HepG2 (cell line): ENCODE measurements at regions not wholly inside any gene's neighbourhood (a gene's known extent, or its start where the extent isn't known, plus 50 kb on each side); places are given as distances from the start of the nearest gene placed in this dataset.

Experiments used
- ATAC-seq: fragments of 200-7000 bp; cut with Tn5 transposase; 3 replicates; pipeline ENCODE4 v1.9.1; 2020; ENCODE audit warnings: mild to moderate bottlenecking, moderate library complexity
- BruUV-seq: library from RNA; stranded (reverse); fragments of 400-500 nt; replicated peaks from 2 replicates; lab custom pipeline; 2021; lab: Mats Ljungman, UMichigan
- CTCF ChIA-PET: fragments of 300-600 bp; formaldehyde crosslinking; extraction: SDS; loops from one replicate; lab custom pipeline; 2021; ENCODE audit warnings: low total read pairs, inconsistent platforms, low intra/inter-chr PET ratio; lab: Yijun Ruan, JAX
- POLR2A ChIA-PET: fragments of 350-600 bp; sonication (Branson Sonifier 250); formaldehyde crosslinking; loops from one replicate; lab custom pipeline; 2020; ENCODE audit warnings: antibody characterized with exemption, inconsistent platforms; lab: Yijun Ruan, JAX
- DNase-seq: peaks from one replicate; pipeline ENCODE4 v3.0.0-alpha.2; 2015; ENCODE audit warnings: low spot score
- FAIRE-seq: peaks from 3 replicates; lab custom pipeline; 2011; peaks lifted over from hg19 to GRCh38; lab: Jason Lieb, UNC
- H2AFZ ChIP-seq: one replicate; pipeline ENCODE4 v1.6.1; 2011; ENCODE audit warnings: low read length, inconsistent platforms
- H3K27ac ChIP-seq: fragments of 300-600 bp; 3 replicates; pipeline ENCODE4 v1.8.0; 2011; ENCODE audit warnings: mixed run types, mild to moderate bottlenecking, mixed read lengths, low read length, inconsistent platforms; ENCODE audit not compliant: insufficient read depth; ENCODE audit errors: extremely low read length
- H3K27me3 ChIP-seq, 2 experiments: fragments of 200-600 bp in 1 of 2; 2 replicates in 1 of 2; 3 replicates in 1 of 2; pipeline versions ENCODE4 v1.6.0 to v1.8.0; 2011; ENCODE audit warnings: low read length in 2 of 2, mild to moderate bottlenecking in 2 of 2, moderate library complexity in 2 of 2, inconsistent platforms in 1 of 2; ENCODE audit not compliant: insufficient read depth in 2 of 2, control insufficient read depth in 1 of 2
- H3K36me3 ChIP-seq, 2 experiments: fragments of 200-600 bp in 1 of 2; replicated peaks in 1 of 2; 2 replicates in 1 of 2; 3 replicates in 1 of 2; pipeline versions ENCODE4 v1.5.1 to v1.8.0; 2011; ENCODE audit warnings: low read length in 2 of 2, inconsistent platforms in 1 of 2; ENCODE audit not compliant: insufficient read depth in 2 of 2, control insufficient read depth in 1 of 2
- H3K4me1 ChIP-seq: 2 replicates; pipeline ENCODE4 v1.5.1; 2012; ENCODE audit warnings: low read length, inconsistent platforms; ENCODE audit not compliant: insufficient read depth
- H3K4me2 ChIP-seq: 2 replicates; pipeline ENCODE4 v1.6.0; 2011; ENCODE audit warnings: low read depth, low read length, inconsistent platforms
- H3K4me3 ChIP-seq, 3 experiments: fragments of 200-600 bp in 1 of 3; sonication (generic), shearing (Covaris generic) in 1 of 3; replicated peaks in 1 of 3; 2 replicates each; pipeline ENCODE4 v1.5.1; 2011 to 2016; ENCODE audit warnings: low read length in 3 of 3, inconsistent platforms in 2 of 3, low read depth in 2 of 3, mild to moderate bottlenecking in 2 of 3, control low read depth in 1 of 3, mixed read lengths in 1 of 3; ENCODE audit not compliant: insufficient read depth in 1 of 3
- H3K79me2 ChIP-seq: one replicate; pipeline ENCODE4 v1.6.1; 2011; ENCODE audit warnings: low read length, inconsistent platforms; ENCODE audit not compliant: insufficient read depth
- H3K9ac ChIP-seq: 2 replicates; pipeline ENCODE4 v1.6.0; 2011; ENCODE audit warnings: mild to moderate bottlenecking, low read depth, low read length, inconsistent platforms; ENCODE audit not compliant: insufficient read depth
- H3K9me3 ChIP-seq: 2 replicates; pipeline ENCODE4 v1.5.1; 2012; ENCODE audit warnings: mild to moderate bottlenecking, low read length
- H4K20me1 ChIP-seq: 2 replicates; pipeline ENCODE4 v1.6.0; 2011; ENCODE audit warnings: inconsistent platforms, mild to moderate bottlenecking, low read length, moderate library complexity; ENCODE audit not compliant: insufficient read depth
- DBP ChIP-seq: sonication (generic); formaldehyde crosslinking; IDR thresholded peaks from 2 replicates; pipeline ENCODE4 v1.4.0; 2020; ENCODE audit warnings: missing genetic modification reagents; ENCODE audit errors: not compliant biosample characterization
- EEA1 ChIP-seq: sonication (generic); formaldehyde crosslinking; IDR thresholded peaks from 2 replicates; pipeline ENCODE4 v1.5.1; 2020; ENCODE audit warnings: mild to moderate bottlenecking, missing genetic modification reagents, borderline replicate concordance
- GPN1 ChIP-seq: sonication (generic); formaldehyde crosslinking; IDR thresholded peaks from 2 replicates; pipeline ENCODE4 v1.5.1; 2020; ENCODE audit warnings: missing genetic modification reagents, borderline replicate concordance
- KLF11 ChIP-seq: IDR thresholded peaks from 2 replicates; pipeline ENCODE4 v1.6.1; 2016; ENCODE audit warnings: missing compliant biosample characterization
- MZF1 ChIP-seq: sonication (generic); formaldehyde crosslinking; IDR thresholded peaks from 2 replicates; pipeline ENCODE4 v1.8.1; 2023; ENCODE audit warnings: mild to moderate bottlenecking, missing genetic modification reagents, borderline replicate concordance
- NRL ChIP-seq: sonication (generic); formaldehyde crosslinking; IDR thresholded peaks from 2 replicates; pipeline ENCODE4 v1.5.0; 2020; ENCODE audit warnings: missing genetic modification reagents, mild to moderate bottlenecking, moderate library complexity, borderline replicate concordance
- SIN3B ChIP-seq: fragments of 150-350 bp; IDR thresholded peaks from 2 replicates; pipeline ENCODE4 v1.6.1; 2014; ENCODE audit warnings: low read length
- SKIL ChIP-seq: sonication (generic); formaldehyde crosslinking; IDR thresholded peaks from 2 replicates; pipeline ENCODE4 v1.8.0; 2022; ENCODE audit warnings: missing genetic modification reagents, mild to moderate bottlenecking, moderate library complexity, borderline replicate concordance
- TBP ChIP-seq: sonication (generic); formaldehyde crosslinking; IDR thresholded peaks from 2 replicates; pipeline ENCODE4 v1.5.0; 2020; ENCODE audit warnings: missing genetic modification reagents
- ZBED4 ChIP-seq: sonication (generic); formaldehyde crosslinking; IDR thresholded peaks from 2 replicates; pipeline ENCODE4 v1.4.0; 2020; ENCODE audit warnings: missing genetic modification reagents, borderline replicate concordance
- ZC3H13 ChIP-seq: sonication (generic); formaldehyde crosslinking; IDR thresholded peaks from 2 replicates; pipeline ENCODE4 v1.8.1; 2023; ENCODE audit warnings: mild to moderate bottlenecking, missing genetic modification reagents, moderate library complexity
- ZFP41 ChIP-seq: sonication (generic); formaldehyde crosslinking; IDR thresholded peaks from 2 replicates; pipeline ENCODE4 v1.4.0; 2020; ENCODE audit warnings: mild to moderate bottlenecking, missing genetic modification reagents, borderline replicate concordance
- ZNF710 ChIP-seq: sonication (generic); formaldehyde crosslinking; IDR thresholded peaks from 2 replicates; pipeline ENCODE4 v1.5.0; 2020; ENCODE audit warnings: mild to moderate bottlenecking, missing genetic modification reagents, borderline replicate concordance
- ZNF720 ChIP-seq: sonication (generic); formaldehyde crosslinking; IDR thresholded peaks from 2 replicates; pipeline ENCODE4 v1.4.0; 2020; ENCODE audit warnings: missing genetic modification reagents
- ZNF737 ChIP-seq: sonication (generic); formaldehyde crosslinking; IDR thresholded peaks from 2 replicates; pipeline ENCODE4 v1.5.0; 2020; ENCODE audit warnings: missing genetic modification reagents, mild to moderate bottlenecking, borderline replicate concordance
- ZNF883 ChIP-seq: sonication (generic); formaldehyde crosslinking; IDR thresholded peaks from 2 replicates; pipeline ENCODE4 v1.5.1; 2020; ENCODE audit warnings: mild to moderate bottlenecking, missing genetic modification reagents; ENCODE audit errors: not compliant biosample characterization
- WGBS: methylation state at CpG from one replicate; pipeline ENCODE4 v1.1.6; 2017; ENCODE audit warnings: low lambda C conversion rate; 5-methylcytosine and 5-hydroxymethylcytosine counted together
- in situ Hi-C: cut with HindIII; loops from 2 replicates; pipeline ENCODE4 v1.10.0; 2017; ENCODE audit warnings: low pct_unique_long_range_greater_than_20kb; ENCODE audit not compliant: extremely low pct_ligation_motif_present
- intact Hi-C: fragments of 100-400 bp; cut with micrococcal nuclease; formaldehyde crosslinking; loops from one replicate; pipeline ENCODE4 v1.10.0; 2022; ENCODE audit not compliant: unreplicated experiment

GRCh38 chr6:30424549-30424948, 64.8 kb upstream of the HLA-E start:
- WGBS: 5% methylated on average over 3 of the region's 3 CpGs
- in situ Hi-C loops: no loop called here
- no peak overlapping the region for H3K4me3 ChIP-seq
- no peaks in the 10 kb centered on the region for H4K20me1 ChIP-seq
- DNase-seq: no peak
- no peak overlapping the region for H3K27ac ChIP-seq
- no TSS peak for BruUV-seq
- ChIA-PET CTCF (no interaction called here), POLR2A (no interaction called here)
- no peak overlapping the region for H3K9ac ChIP-seq
- intact Hi-C loops: no loop called here
- no peaks in the 10 kb centered on the region for H3K36me3 ChIP-seq
- H3K27me3 ChIP-seq: peaks cover 0 to 22% of the 10 kb centered on the region in 2 experiments; a peak in 2 of 5 replicates
- no peak for FAIRE-seq
- no peak for ATAC-seq
- no peaks in the 10 kb centered on the region for H3K79me2 ChIP-seq
- H3K4me1 ChIP-seq: no peaks in the 10 kb centered on the region
- no peak overlapping the region for H2AFZ ChIP-seq
- no peak overlapping the region for H3K4me2 ChIP-seq
- H3K9me3 ChIP-seq: no peaks in the 10 kb centered on the region
- TF ChIP-seq ZNF720 (no peak), TBP (no peak), ZC3H13 (CRISPR knock-in tag) (no peak), EEA1 (CRISPR knock-in tag) (no peak), SKIL (no peak), ZNF710 (no peak), SIN3B (no peak), ZNF883 (CRISPR knock-in tag) (no peak), NRL (CRISPR knock-in tag) (no peak), ZFP41 (CRISPR knock-in tag) (no peak), ZBED4 (CRISPR knock-in tag) (no peak), GPN1 (CRISPR knock-in tag) (no peak), ZNF737 (CRISPR knock-in tag) (no peak), MZF1 (CRISPR knock-in tag) (no peak), DBP (CRISPR knock-in tag) (no peak), KLF11 (no peak)
